HEK293T (cell line): ENCODE measurements at regions not wholly inside any gene's neighbourhood (a gene's known extent, or its start where the extent isn't known, plus 50 kb on each side); places are given as distances from the start of the nearest gene placed in this dataset.

Source experiments
- BHLHE40 ChIP-seq: fragments of 450-650 bp; IDR thresholded peaks from 2 replicates; pipeline ENCODE4 v1.6.1; 2016; ENCODE audit warnings: mild to moderate bottlenecking, moderate library complexity, borderline replicate concordance
- FOXK2 ChIP-seq: fragments of 450-650 bp; IDR thresholded peaks from 2 replicates; pipeline ENCODE4 v1.6.1; 2016; ENCODE audit warnings: mild to moderate bottlenecking
- FOXM1 ChIP-seq: fragments of 450-650 bp; IDR thresholded peaks from 2 replicates; pipeline ENCODE4 v1.6.1; 2017; ENCODE audit warnings: mild to moderate bottlenecking, borderline replicate concordance
- HDGF ChIP-seq: fragments of 450-650 bp; IDR thresholded peaks from 2 replicates; pipeline ENCODE4 v1.6.1; 2017; ENCODE audit warnings: antibody characterized with exemption, borderline replicate concordance
- LEF1 ChIP-seq: fragments of 450-650 bp; IDR thresholded peaks from 2 replicates; pipeline ENCODE4 v1.6.1; 2017; ENCODE audit warnings: mild to moderate bottlenecking, borderline replicate concordance
- NFRKB ChIP-seq: fragments of 450-650 bp; IDR thresholded peaks from 2 replicates; pipeline ENCODE4 v1.6.1; 2016; ENCODE audit warnings: mild to moderate bottlenecking, moderate library complexity
- SP1 ChIP-seq: fragments of 450-650 bp; IDR thresholded peaks from 2 replicates; pipeline ENCODE4 v1.6.1; 2017
- SUZ12 ChIP-seq: fragments of 450-650 bp; IDR thresholded peaks from 2 replicates; pipeline ENCODE4 v1.6.1; 2016; ENCODE audit warnings: mild to moderate bottlenecking
- TARDBP ChIP-seq: fragments of 450-650 bp; IDR thresholded peaks from 2 replicates; pipeline ENCODE4 v1.6.1; 2016

DNA sequence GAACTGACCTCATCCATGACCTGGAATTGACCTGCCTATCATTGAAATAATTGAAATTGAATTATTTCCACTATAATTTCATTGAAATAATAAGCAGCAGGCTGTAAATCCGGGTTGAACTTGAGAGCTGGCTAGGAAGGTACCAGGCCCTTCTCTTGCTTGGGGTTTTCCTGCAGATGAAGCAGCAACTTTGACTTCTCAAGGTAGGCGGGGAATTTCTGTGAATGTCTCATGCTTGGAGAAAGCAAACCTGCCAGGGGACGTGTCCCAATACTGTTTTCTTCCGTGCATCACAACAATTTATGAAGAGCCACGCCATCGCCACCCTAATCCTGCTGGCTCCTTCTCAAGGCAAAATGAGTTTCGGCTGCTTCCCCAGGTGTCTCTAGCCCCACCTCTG lies 97.5 kb upstream of the XYLT1 start:
- no peak for TF ChIP-seq NFRKB
- no peak for TF ChIP-seq FOXK2
- no peak for TF ChIP-seq HDGF
- no peak for TF ChIP-seq LEF1
- no peak for TF ChIP-seq FOXM1
- no peak for TF ChIP-seq SP1
- no peak for TF ChIP-seq TARDBP
- TF ChIP-seq SUZ12 = no peak
- TF ChIP-seq BHLHE40 = no peak
